ENCODE measurements at regions not wholly inside any gene's neighbourhood (a gene's known extent, or its start where the extent isn't known, plus 50 kb on each side); places are given as distances from the start of the nearest gene placed in this dataset.

- Histone ChIP-seq H3K27ac (ENCODE audit: extremely low read depth, low read depth, low read length) (no peak overlapping the region), H3K4me1 (ENCODE audit: control insufficient read depth, insufficient read depth, low read length) (no peaks in the 10 kb centered on the region), H3K36me3 (ENCODE audit: control insufficient read depth in 2 of 2, insufficient read depth in 1 of 2, low read length in 2 of 2) (no peaks in the 10 kb centered on the region), H3K9me3 (ENCODE audit: control insufficient read depth, insufficient read depth, low read depth, low read length) (no peaks in the 10 kb centered on the region), H3K4me3 (ENCODE audit: low read depth, low read length) (no peak overlapping the region)
- CTCF ChIA-PET = no interaction called here
- POLR2A ChIA-PET = no interaction called here
- TF ChIP-seq ZNF658 (tag by site-specific recombination; IDR thresholded peaks at IDR 0.05) (no peak), ZNF792 (tag by site-specific recombination; IDR thresholded peaks at IDR 0.05) (no peak), ZNF544 (tag by site-specific recombination; IDR thresholded peaks at IDR 0.05) (no peak), ZNF138 (tag by site-specific recombination; IDR thresholded peaks at IDR 0.05; ENCODE audit: borderline replicate concordance) (no peak), ZNF837 (tag by site-specific recombination; IDR thresholded peaks at IDR 0.05) (no peak), ZNF843 (tag by site-specific recombination; IDR thresholded peaks at IDR 0.05) (no peak), ZNF169 (tag by site-specific recombination; IDR thresholded peaks at IDR 0.05) (no peak), HOXC10 (CRISPR knock-in tag; IDR thresholded peaks at IDR 0.05) (no peak), ZNF112 (tag by site-specific recombination; IDR thresholded peaks at IDR 0.05) (no peak), BCL6B (tag by site-specific recombination; IDR thresholded peaks at IDR 0.05) (no peak), ZNF394 (tag by site-specific recombination; IDR thresholded peaks at IDR 0.05; ENCODE audit: borderline replicate concordance) (no peak), ZNF26 (tag by site-specific recombination; IDR thresholded peaks at IDR 0.05) (no peak), MZF1 (tag by site-specific recombination; IDR thresholded peaks at IDR 0.05; ENCODE audit: borderline replicate concordance) (no peak), ZBTB1 (tag by site-specific recombination; IDR thresholded peaks at IDR 0.05) (no peak)
Observed at GRCh38 chr2:122471753-122472152, 716.3 kb downstream of the TSN start.

- no peak overlapping the region for H3K4me3 ChIP-seq (ENCODE audit: low read depth, low read length)
- CTCF ChIA-PET = interaction anchor here (0.6 kb wide), 1 partner anchor 667 kb away, joined by 3 read pairs; no protein-coding TSS in a partner anchor
Observed at GRCh38 chr2:122478117-122478516, 722.7 kb downstream of the TSN start.

GRCh38 chr2:122478771-122479170, 723.3 kb downstream of the TSN start:
- Histone ChIP-seq H3K9me3 (ENCODE audit: control insufficient read depth, insufficient read depth, low read depth, low read length) (no peaks in the 10 kb centered on the region), H3K27ac (ENCODE audit: extremely low read depth, low read depth, low read length) (no peak overlapping the region), H3K4me1 (ENCODE audit: control insufficient read depth, insufficient read depth, low read length) (no peaks in the 10 kb centered on the region), H3K36me3 (ENCODE audit: control insufficient read depth in 2 of 2, insufficient read depth in 1 of 2, low read length in 2 of 2) (no peaks in the 10 kb centered on the region), H3K4me3 (ENCODE audit: low read depth, low read length) (no peak overlapping the region)
- POLR2A ChIA-PET = no interaction called here
- TF ChIP-seq ZNF362 (tag by site-specific recombination; IDR thresholded peaks at IDR 0.05) = no peak
- no peak for TF ChIP-seq ZNF513 (tag by site-specific recombination; IDR thresholded peaks at IDR 0.05)
- TF ChIP-seq ZNF426 (tag by site-specific recombination; IDR thresholded peaks at IDR 0.05) = no peak
- TF ChIP-seq SP2 (tag by site-specific recombination; IDR thresholded peaks at IDR 0.05) = no peak
- TF ChIP-seq ZNF433 (tag by site-specific recombination; IDR thresholded peaks at IDR 0.05; ENCODE audit: low read depth) = no peak
- no peak for TF ChIP-seq ZXDB (tag by site-specific recombination; IDR thresholded peaks at IDR 0.05)
- no peak for TF ChIP-seq REPIN1 (tag by site-specific recombination; IDR thresholded peaks at IDR 0.05; ENCODE audit: low read depth)
- no peak for TF ChIP-seq ZNF214 (tag by site-specific recombination; IDR thresholded peaks at IDR 0.05; ENCODE audit: borderline replicate concordance)
- TF ChIP-seq ZNF112 (tag by site-specific recombination; IDR thresholded peaks at IDR 0.05) = no peak
- no peak for TF ChIP-seq ZNF16 (tag by site-specific recombination; IDR thresholded peaks at IDR 0.05; ENCODE audit: low read depth)
- TF ChIP-seq ZNF366 (tag by site-specific recombination; conservative IDR thresholded peaks at IDR 0.05) = no peak
- CTCF ChIA-PET = no interaction called here

More at GRCh38 chr2:122478117-122478516, 722.7 kb downstream of the TSN start:
- POLR2A ChIA-PET = no interaction called here
- TF ChIP-seq ZNF658 (tag by site-specific recombination; IDR thresholded peaks at IDR 0.05) (no peak), SP2 (tag by site-specific recombination; IDR thresholded peaks at IDR 0.05) (no peak), ZNF585B (tag by site-specific recombination; IDR thresholded peaks at IDR 0.05) (no peak), ZNF664 (tag by site-specific recombination; IDR thresholded peaks at IDR 0.05) (no peak), SP3 (tag by site-specific recombination; IDR thresholded peaks at IDR 0.05) (no peak), ZNF792 (tag by site-specific recombination; IDR thresholded peaks at IDR 0.05) (no peak), ZNF302 (tag by site-specific recombination; IDR thresholded peaks at IDR 0.05; ENCODE audit: low read depth) (no peak), FEZF1 (tag by site-specific recombination; IDR thresholded peaks at IDR 0.05) (no peak), ZBTB7A (tag by site-specific recombination; IDR thresholded peaks at IDR 0.05; ENCODE audit: low read depth) (no peak), ZNF266 (tag by site-specific recombination; IDR thresholded peaks at IDR 0.05; ENCODE audit: low read depth) (no peak)
- Histone ChIP-seq H3K27ac (ENCODE audit: extremely low read depth, low read depth, low read length) (no peak overlapping the region), H3K4me1 (ENCODE audit: control insufficient read depth, insufficient read depth, low read length) (no peaks in the 10 kb centered on the region), H3K9me3 (ENCODE audit: control insufficient read depth, insufficient read depth, low read depth, low read length) (no peaks in the 10 kb centered on the region), H3K36me3 (ENCODE audit: control insufficient read depth in 2 of 2, insufficient read depth in 1 of 2, low read length in 2 of 2) (no peaks in the 10 kb centered on the region)
